ENCODE measurements at regions not wholly inside any gene's neighbourhood (a gene's known extent, or its start where the extent isn't known, plus 50 kb on each side); places are given as distances from the start of the nearest gene placed in this dataset.

DNA sequence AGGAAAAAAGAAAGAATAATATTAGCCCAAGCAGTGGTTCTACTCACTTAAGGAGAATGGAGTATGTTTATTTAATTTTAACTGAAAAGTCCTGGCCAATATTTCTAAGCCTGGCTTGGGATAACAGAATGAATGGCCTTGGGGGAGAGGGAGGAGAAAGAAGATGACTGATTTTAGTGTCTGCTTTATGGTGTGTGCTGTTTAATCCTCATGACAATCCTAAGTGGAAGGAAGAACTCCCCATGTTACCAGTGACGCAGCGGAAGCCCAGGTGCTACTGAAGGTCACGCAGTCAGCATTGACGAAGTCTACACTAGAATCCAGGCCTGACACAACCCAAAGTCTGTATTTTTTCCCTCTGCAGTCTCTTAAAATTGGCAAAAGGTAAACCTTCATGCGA lies 50.5 kb downstream of the PALM2AKAP2 start:
- Histone ChIP-seq H3K36me3 (ENCODE audit: control insufficient read depth, insufficient read depth, low read length) (no peaks in the 10 kb centered on the region), H3K9me3 (ENCODE audit: control insufficient read depth, low read depth, low read length) (peaks cover 5% of the 10 kb centered on the region), H3K4me3 (ENCODE audit: low read length) (no peak overlapping the region), H3K4me1 (ENCODE audit: control insufficient read depth, insufficient read depth, low read length) (no peaks in the 10 kb centered on the region), H3K27me3 (ENCODE audit: control insufficient read depth, insufficient read depth, low read length) (no peaks in the 10 kb centered on the region), H3K27ac (ENCODE audit: low read length) (no peak overlapping the region)
- no CpG with 5 or more reads among the region's 5 CpGs for WGBS (ENCODE audit: insufficient coverage, low lambda C conversion rate)
- DNase-seq = no peak

DNA sequence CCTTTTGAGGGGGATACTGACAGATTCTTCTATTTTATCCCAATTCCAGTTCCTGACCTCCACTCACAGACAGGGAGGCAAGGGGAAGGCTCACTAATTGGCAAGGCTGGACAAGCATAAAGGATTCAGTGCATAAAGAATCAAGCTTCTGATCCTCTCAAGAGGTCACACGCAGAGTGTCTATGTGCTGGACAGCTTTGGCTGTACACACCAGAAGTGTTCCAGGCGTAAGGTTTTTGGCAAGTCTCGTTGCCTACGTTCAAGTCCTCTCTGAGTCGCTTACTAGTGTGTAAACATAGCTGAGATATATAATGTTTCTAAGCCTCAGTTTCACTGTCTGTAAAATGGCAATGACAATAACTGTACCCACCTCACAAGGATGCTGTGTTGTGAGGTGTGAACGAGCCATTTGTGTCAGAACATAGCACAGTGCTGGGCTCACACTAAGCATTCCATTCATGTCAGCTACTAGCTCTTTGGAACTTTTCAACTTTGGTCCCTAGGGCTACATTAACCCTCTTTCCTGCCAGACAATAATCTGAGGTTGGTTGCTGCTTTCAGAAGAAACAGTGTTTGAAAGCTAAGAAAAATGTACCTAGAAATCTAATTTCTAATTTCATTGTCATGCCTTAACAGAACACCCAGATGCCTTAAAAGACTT lies 52.1 kb downstream of the PALM2AKAP2 start:
- H3K27ac ChIP-seq (ENCODE audit: low read length) = no peak overlapping the region
- H3K27me3 ChIP-seq (ENCODE audit: control insufficient read depth, insufficient read depth, low read length) = no peaks in the 10 kb centered on the region
- peaks cover 5% of the 10 kb centered on the region for H3K9me3 ChIP-seq (ENCODE audit: control insufficient read depth, low read depth, low read length)
- no peaks in the 10 kb centered on the region for H3K4me1 ChIP-seq (ENCODE audit: control insufficient read depth, insufficient read depth, low read length)
- H3K4me3 ChIP-seq (ENCODE audit: low read length) = no peak overlapping the region
- no peaks in the 10 kb centered on the region for H3K36me3 ChIP-seq (ENCODE audit: control insufficient read depth, insufficient read depth, low read length)
- DNase-seq = no peak
- WGBS (ENCODE audit: insufficient coverage, low lambda C conversion rate) = no CpG with 5 or more reads among the region's 6 CpGs

DNA sequence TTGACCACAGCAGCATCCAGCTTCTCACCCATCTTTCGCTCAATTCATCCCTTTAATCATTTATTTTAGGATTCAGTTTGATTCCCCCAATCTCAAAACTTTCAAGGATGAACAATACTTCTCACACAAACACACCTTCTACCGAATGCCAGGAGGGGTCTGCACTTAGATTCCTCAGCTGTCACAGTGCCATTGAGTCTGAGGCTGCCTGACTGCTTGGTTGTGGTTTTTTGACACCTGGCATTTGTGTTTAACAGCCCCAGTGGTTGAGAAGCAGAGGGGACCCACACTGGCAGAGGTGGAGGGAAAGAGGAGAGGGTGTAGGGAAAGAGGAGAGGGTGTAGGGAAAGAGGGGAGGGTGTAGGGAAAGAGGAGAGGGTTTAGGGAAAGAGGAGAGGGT lies 54.9 kb downstream of the PALM2AKAP2 start:
- Histone ChIP-seq H3K36me3 (ENCODE audit: control insufficient read depth, insufficient read depth, low read length) (no peaks in the 10 kb centered on the region), H3K9me3 (ENCODE audit: control insufficient read depth, low read depth, low read length) (peaks cover 5% of the 10 kb centered on the region), H3K27ac (ENCODE audit: low read length) (no peak overlapping the region), H3K27me3 (ENCODE audit: control insufficient read depth, insufficient read depth, low read length) (no peaks in the 10 kb centered on the region), H3K4me1 (ENCODE audit: control insufficient read depth, insufficient read depth, low read length) (no peaks in the 10 kb centered on the region), H3K4me3 (ENCODE audit: low read length) (no peak overlapping the region)
- no peak for DNase-seq
- WGBS (ENCODE audit: insufficient coverage, low lambda C conversion rate) = no CpG with 5 or more reads among the region's 2 CpGs

DNA sequence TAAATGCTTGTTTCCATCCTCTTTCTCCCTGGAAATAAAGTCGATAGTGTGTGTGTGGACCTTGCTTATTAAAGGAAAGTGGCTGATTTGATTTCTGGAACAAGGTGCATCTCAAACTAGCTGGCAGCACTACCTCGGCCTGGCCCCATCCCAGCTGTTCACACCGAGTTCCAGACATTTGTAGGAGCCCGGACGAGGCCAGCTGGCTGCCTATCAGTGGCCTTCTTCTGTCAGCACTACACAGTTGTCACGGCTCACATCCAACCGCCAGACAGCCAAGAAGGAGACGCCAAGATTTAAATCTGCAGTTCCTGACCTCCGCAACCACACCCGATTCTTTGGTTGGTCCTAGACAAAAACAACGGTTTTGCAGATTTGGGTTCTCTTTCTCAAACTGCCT lies 63.6 kb downstream of the PALM2AKAP2 start:
- H3K36me3 ChIP-seq (ENCODE audit: control insufficient read depth, insufficient read depth, low read length) = no peaks in the 10 kb centered on the region
- H3K27me3 ChIP-seq (ENCODE audit: control insufficient read depth, insufficient read depth, low read length) = no peaks in the 10 kb centered on the region
- no peaks in the 10 kb centered on the region for H3K4me1 ChIP-seq (ENCODE audit: control insufficient read depth, insufficient read depth, low read length)
- H3K4me3 ChIP-seq (ENCODE audit: low read length) = no peak overlapping the region
- no peak overlapping the region for H3K27ac ChIP-seq (ENCODE audit: low read length)
- DNase-seq = no peak
- H3K9me3 ChIP-seq (ENCODE audit: control insufficient read depth, low read depth, low read length) = no peaks in the 10 kb centered on the region
- 60% methylated on average over 1 of the region's 11 CpGs for WGBS (ENCODE audit: insufficient coverage, low lambda C conversion rate)

DNA sequence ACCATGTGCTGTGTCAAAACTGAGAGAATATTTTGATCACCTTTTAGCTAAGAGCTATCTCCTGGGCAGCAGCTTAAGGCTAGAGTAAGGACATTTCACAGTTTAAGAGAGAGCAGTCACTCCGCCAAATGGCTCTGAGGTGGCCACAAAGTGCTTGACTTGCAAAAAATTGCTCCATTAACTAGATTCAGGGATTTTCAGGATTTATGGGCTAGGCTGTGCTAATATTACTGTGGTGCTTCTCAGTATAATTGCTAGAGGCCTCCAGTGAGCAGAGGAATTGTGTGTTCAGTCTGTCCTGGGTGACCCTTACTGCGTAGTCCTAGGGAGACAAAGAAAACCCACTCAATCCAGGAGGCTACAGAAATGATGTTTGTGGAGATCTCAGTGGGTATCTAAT lies 65.2 kb downstream of the PALM2AKAP2 start:
- Histone ChIP-seq H3K4me1 (ENCODE audit: control insufficient read depth, insufficient read depth, low read length) (no peaks in the 10 kb centered on the region), H3K27me3 (ENCODE audit: control insufficient read depth, insufficient read depth, low read length) (no peaks in the 10 kb centered on the region), H3K27ac (ENCODE audit: low read length) (no peak overlapping the region), H3K4me3 (ENCODE audit: low read length) (no peak overlapping the region), H3K36me3 (ENCODE audit: control insufficient read depth, insufficient read depth, low read length) (no peaks in the 10 kb centered on the region), H3K9me3 (ENCODE audit: control insufficient read depth, low read depth, low read length) (no peaks in the 10 kb centered on the region)
- no CpG with 5 or more reads among the region's 2 CpGs for WGBS (ENCODE audit: insufficient coverage, low lambda C conversion rate)
- DNase-seq = no peak

DNA sequence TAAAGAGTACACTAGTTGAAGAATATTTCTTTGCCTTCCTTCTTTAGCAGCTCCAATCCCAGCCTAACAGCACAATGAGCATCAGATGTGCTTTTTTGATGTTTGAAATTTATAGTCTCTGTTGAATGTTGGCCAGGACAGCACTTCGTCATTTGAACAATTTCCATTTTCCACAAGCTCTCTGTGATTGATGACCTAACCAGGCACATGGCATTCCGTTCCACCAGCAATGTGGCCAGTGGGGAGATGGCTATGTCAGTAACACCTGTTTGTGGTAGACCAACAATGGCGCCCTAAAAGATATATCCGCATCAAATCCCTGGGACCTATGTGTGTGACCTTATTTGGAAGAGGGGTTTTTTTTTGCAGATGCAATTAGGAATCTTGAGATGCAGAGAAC lies 66.8 kb downstream of the PALM2AKAP2 start:
- H3K27me3 ChIP-seq (ENCODE audit: control insufficient read depth, insufficient read depth, low read length) = no peaks in the 10 kb centered on the region
- no CpG with 5 or more reads among the region's 4 CpGs for WGBS (ENCODE audit: insufficient coverage, low lambda C conversion rate)
- no peaks in the 10 kb centered on the region for H3K9me3 ChIP-seq (ENCODE audit: control insufficient read depth, low read depth, low read length)
- H3K36me3 ChIP-seq (ENCODE audit: control insufficient read depth, insufficient read depth, low read length) = no peaks in the 10 kb centered on the region
- H3K27ac ChIP-seq (ENCODE audit: low read length) = no peak overlapping the region
- no peaks in the 10 kb centered on the region for H3K4me1 ChIP-seq (ENCODE audit: control insufficient read depth, insufficient read depth, low read length)
- no peak for DNase-seq
- no peak overlapping the region for H3K4me3 ChIP-seq (ENCODE audit: low read length)

DNA sequence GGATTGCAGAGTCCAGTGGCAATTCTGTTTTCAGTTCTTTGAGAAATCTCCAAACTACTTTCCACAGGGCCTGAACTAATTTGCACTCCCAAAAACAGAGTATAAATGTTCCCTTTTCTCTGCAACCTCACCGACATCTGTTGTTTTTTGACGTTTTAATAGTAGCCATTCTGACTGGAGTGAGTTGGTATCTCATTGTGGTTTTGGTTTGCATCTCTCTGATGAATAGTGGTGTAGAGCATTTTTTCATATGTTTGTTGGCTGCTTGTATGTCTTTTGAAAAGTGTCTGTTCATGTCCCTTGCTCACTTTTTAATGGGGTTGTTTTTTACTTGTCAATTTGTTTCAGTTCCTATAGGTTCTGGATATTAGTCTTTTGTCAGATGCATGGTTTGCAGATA lies 72.6 kb downstream of the PALM2AKAP2 start:
- Histone ChIP-seq H3K27me3 (ENCODE audit: control insufficient read depth, insufficient read depth, low read length) (peaks cover 2% of the 10 kb centered on the region), H3K27ac (ENCODE audit: low read length) (no peak overlapping the region), H3K36me3 (ENCODE audit: control insufficient read depth, insufficient read depth, low read length) (no peaks in the 10 kb centered on the region), H3K4me3 (ENCODE audit: low read length) (no peak overlapping the region), H3K9me3 (ENCODE audit: control insufficient read depth, low read depth, low read length) (no peaks in the 10 kb centered on the region), H3K4me1 (ENCODE audit: control insufficient read depth, insufficient read depth, low read length) (no peaks in the 10 kb centered on the region)
- 100% methylated on average over 2 of the region's 2 CpGs for WGBS (ENCODE audit: insufficient coverage, low lambda C conversion rate)
- no peak for DNase-seq

DNA sequence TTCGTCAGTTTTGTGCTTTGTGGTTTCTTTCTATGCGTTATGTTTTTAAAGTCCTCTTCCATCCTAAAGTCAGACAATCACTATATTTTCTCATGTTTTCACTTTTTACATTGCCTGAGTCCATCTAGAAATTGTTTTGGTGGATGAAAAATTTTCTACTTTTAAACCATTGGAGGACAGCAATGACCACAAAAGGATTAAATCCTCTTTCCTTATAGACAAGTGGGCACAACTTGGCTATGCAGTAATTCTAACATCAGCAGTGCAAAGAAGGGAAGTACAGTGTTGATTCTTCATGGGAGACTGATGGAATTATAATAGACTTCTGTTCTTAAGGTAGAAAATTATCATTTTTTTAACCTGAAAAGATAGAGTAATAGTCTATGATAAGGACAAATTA lies 75.5 kb downstream of the PALM2AKAP2 start:
- no peaks in the 10 kb centered on the region for H3K9me3 ChIP-seq (ENCODE audit: control insufficient read depth, low read depth, low read length)
- peaks cover 2% of the 10 kb centered on the region for H3K27me3 ChIP-seq (ENCODE audit: control insufficient read depth, insufficient read depth, low read length)
- 65% methylated on average over 2 of the region's 2 CpGs for WGBS (ENCODE audit: insufficient coverage, low lambda C conversion rate)
- H3K4me1 ChIP-seq (ENCODE audit: control insufficient read depth, insufficient read depth, low read length) = no peaks in the 10 kb centered on the region
- H3K36me3 ChIP-seq (ENCODE audit: control insufficient read depth, insufficient read depth, low read length) = no peaks in the 10 kb centered on the region
- H3K27ac ChIP-seq (ENCODE audit: low read length) = no peak overlapping the region
- DNase-seq = no peak
- H3K4me3 ChIP-seq (ENCODE audit: low read length) = no peak overlapping the region

DNA sequence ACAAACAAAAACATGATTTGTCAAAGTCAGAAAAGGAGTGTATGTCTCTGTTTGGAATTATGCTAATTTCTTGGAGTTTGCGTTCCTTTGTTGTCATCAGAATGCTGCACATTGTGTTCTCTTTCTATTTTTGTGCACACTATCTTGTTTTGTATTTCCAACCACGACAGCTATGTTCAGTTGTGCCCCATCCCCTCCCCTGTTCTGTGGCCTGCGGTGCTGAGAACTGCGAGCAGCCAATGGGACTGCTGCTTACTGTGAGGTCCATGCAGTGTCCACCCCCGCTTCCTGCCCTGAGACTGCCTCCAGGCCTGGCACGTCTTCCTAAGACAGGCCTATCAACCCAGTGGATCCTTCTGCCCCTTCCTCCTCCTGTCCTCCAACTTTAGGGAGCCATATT lies 76.8 kb downstream of the PALM2AKAP2 start:
- no peak overlapping the region for H3K4me3 ChIP-seq (ENCODE audit: low read length)
- no peak for DNase-seq
- 53% methylated on average over 2 of the region's 6 CpGs for WGBS (ENCODE audit: insufficient coverage, low lambda C conversion rate)
- no peaks in the 10 kb centered on the region for H3K36me3 ChIP-seq (ENCODE audit: control insufficient read depth, insufficient read depth, low read length)
- no peaks in the 10 kb centered on the region for H3K4me1 ChIP-seq (ENCODE audit: control insufficient read depth, insufficient read depth, low read length)
- H3K27me3 ChIP-seq (ENCODE audit: control insufficient read depth, insufficient read depth, low read length) = peaks cover 5% of the 10 kb centered on the region
- H3K9me3 ChIP-seq (ENCODE audit: control insufficient read depth, low read depth, low read length) = no peaks in the 10 kb centered on the region
- no peak overlapping the region for H3K27ac ChIP-seq (ENCODE audit: low read length)

DNA sequence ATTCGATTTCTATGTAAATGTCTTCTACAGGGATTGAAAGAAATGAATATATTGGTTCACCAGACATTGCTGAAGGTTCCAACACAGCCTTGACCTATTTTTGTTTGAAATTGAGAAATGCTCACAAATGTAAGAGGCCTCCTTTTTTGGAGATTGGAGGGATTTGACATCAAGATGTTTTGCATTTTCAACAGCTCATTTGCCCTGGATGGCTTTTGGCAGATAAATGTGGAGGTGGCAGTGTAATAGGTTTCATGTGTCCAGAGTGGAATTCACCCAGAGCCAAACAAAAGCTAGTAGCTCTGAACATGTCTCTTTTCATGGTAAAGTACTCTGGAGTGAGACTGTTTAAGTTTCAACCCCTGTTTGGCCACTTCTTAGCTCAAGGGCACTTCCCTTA lies 77.3 kb downstream of the PALM2AKAP2 start:
- Histone ChIP-seq H3K27ac (ENCODE audit: low read length) (no peak overlapping the region), H3K9me3 (ENCODE audit: control insufficient read depth, low read depth, low read length) (no peaks in the 10 kb centered on the region), H3K4me3 (ENCODE audit: low read length) (no peak overlapping the region), H3K36me3 (ENCODE audit: control insufficient read depth, insufficient read depth, low read length) (no peaks in the 10 kb centered on the region), H3K4me1 (ENCODE audit: control insufficient read depth, insufficient read depth, low read length) (no peaks in the 10 kb centered on the region), H3K27me3 (ENCODE audit: control insufficient read depth, insufficient read depth, low read length) (peaks cover 5% of the 10 kb centered on the region)
- no peak for DNase-seq
- 100% methylated on average over 1 of the region's 1 CpG for WGBS (ENCODE audit: insufficient coverage, low lambda C conversion rate)

DNA sequence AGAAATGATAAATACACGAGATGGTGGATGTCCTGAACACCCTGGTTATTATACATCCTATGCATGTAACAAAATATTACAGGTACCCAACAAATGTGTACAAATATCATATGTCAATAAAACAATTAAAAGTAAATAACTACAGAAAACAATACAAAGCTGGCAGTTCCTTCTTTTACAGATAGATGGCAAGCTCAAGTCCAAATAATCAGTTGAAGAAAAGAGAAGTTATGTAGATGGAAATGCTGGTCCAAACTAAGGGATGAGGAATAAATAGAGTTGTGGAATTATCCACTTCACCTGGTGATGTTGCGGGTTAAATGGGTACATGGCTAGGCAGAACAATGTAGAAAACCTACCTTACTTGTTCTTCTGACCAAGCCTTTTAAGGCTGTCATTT lies 79.4 kb downstream of the PALM2AKAP2 start:
- Histone ChIP-seq H3K4me1 (ENCODE audit: control insufficient read depth, insufficient read depth, low read length) (no peaks in the 10 kb centered on the region), H3K4me3 (ENCODE audit: low read length) (no peak overlapping the region), H3K9me3 (ENCODE audit: control insufficient read depth, low read depth, low read length) (no peaks in the 10 kb centered on the region), H3K27me3 (ENCODE audit: control insufficient read depth, insufficient read depth, low read length) (peaks cover 3% of the 10 kb centered on the region), H3K27ac (ENCODE audit: low read length) (no peak overlapping the region), H3K36me3 (ENCODE audit: control insufficient read depth, insufficient read depth, low read length) (no peaks in the 10 kb centered on the region)
- WGBS (ENCODE audit: insufficient coverage, low lambda C conversion rate) = 80% methylated on average over 1 of the region's 2 CpGs
- no peak for DNase-seq

Measured in large intestine (tissue), 3 donors.